ENCODE measurements at regions not wholly inside any gene's neighbourhood (a gene's known extent, or its start where the extent isn't known, plus 50 kb on each side); places are given as distances from the start of the nearest gene placed in this dataset.
"Not testable (repeated sequence)": the region's sequence is repeated elsewhere in the genome, so short reads cannot be mapped to it uniquely, and the experiment has no call there.

DNA sequence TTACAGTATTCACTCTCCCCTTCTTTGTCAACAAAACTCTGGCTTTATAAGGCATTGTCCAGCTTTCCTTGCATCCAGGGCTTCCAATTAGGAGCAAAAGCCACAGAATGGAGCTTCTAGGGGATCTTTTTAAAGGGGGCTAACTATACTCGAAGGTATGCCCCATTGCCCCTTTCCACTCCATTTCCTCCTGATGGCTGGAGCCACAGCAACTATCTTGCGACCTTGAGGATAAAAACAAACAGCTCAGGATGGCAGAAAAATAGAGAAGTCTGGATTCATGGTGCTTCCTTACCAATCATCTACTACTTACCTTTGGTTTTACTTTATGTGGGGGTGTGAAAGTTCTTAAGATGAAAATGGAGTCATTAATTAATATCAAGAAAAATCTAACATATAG lies 206.3 kb upstream of the PODXL start:
- H3K4me3 ChIP-seq: no peak overlapping the region
- TF ChIP-seq POLR2A (IDR thresholded peaks at IDR 0.05): no peak
- TF ChIP-seq EP300 (IDR thresholded peaks at IDR 0.05): no peak
- TF ChIP-seq, protein P1, sequence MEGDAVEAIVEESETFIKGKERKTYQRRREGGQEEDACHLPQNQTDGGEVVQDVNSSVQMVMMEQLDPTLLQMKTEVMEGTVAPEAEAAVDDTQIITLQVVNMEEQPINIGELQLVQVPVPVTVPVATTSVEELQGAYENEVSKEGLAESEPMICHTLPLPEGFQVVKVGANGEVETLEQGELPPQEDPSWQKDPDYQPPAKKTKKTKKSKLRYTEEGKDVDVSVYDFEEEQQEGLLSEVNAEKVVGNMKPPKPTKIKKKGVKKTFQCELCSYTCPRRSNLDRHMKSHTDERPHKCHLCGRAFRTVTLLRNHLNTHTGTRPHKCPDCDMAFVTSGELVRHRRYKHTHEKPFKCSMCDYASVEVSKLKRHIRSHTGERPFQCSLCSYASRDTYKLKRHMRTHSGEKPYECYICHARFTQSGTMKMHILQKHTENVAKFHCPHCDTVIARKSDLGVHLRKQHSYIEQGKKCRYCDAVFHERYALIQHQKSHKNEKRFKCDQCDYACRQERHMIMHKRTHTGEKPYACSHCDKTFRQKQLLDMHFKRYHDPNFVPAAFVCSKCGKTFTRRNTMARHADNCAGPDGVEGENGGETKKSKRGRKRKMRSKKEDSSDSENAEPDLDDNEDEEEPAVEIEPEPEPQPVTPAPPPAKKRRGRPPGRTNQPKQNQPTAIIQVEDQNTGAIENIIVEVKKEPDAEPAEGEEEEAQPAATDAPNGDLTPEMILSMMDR (IDR thresholded peaks at IDR 0.05): no peak
- no peaks in the 10 kb centered on the region for H3K27me3 ChIP-seq
- H3K4me1 ChIP-seq: no peaks in the 10 kb centered on the region
- WGBS, 2 donors: 80 to 94% methylated on average over 2 of the region's 2 CpGs
- no peaks in the 10 kb centered on the region for H3K36me3 ChIP-seq
- H3K9me3 ChIP-seq: peaks cover 0 to 11% (median 0%) of the 10 kb centered on the region in 4 donors
- no peak overlapping the region for H3K27ac ChIP-seq
- DNase-seq (ENCODE audit: low spot score in 2 of 2): no peak

DNA sequence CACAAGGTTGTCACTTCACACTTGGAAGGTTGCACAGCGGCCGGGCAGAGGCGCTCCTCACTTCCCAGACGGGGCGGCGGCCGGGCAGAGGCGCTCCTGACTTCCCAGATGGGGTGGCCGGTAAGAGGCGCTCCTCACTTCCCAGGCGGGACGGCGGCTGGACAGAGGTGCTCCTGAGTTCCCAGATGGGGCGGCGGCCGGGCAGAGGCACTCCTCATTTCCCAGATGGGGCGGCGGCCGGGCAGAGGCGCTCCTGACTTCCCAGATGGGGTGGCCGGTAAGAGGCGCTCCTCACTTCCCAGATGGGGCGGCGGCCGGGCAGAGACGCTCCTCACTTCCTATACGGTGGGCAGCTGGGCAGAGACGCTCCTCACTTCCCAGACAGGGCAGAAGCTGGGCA lies 199.4 kb upstream of the PODXL start:
- H3K27ac ChIP-seq; H3K9me3 ChIP-seq; H3K4me3 ChIP-seq; H3K27me3 ChIP-seq; H3K36me3 ChIP-seq; H3K4me1 ChIP-seq; DNase-seq (ENCODE audit: low spot score in 2 of 2): not testable (repeated sequence)
- 92 to 94% methylated on average over 28 of the region's 28 CpGs for WGBS, 2 donors

DNA sequence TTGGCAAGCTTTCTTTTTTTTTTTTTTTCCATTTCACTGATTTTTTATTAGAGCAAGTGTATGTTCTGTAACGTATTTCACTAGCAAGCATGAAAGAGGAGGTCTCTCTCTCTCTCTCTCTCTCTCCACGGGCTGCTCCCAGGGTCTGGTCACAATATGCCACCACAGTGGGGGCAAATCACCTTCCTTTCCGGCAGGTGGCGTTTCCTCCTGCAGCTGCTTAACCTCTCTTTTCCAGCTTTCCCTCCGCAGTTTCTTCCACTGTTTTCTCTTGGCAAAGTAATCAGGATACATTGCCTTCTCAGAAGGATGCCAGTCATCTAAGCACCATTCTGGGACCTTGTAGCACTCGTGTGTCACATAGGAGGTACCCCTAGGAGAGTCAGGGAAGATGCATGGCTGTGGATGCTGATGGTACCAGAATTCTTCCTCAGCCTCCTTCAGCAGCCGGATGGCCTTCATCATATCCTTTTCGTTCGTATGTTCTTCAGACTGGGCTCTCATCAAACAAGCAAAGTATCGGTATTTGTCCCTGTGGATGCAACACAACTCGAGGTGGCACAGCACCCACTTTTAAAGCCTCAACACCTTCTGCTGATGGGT lies 197.3 kb upstream of the PODXL start:
- no peak overlapping the region for H3K27ac ChIP-seq
- H3K9me3 ChIP-seq: peaks cover 0 to 3% (median 0%) of the 10 kb centered on the region in 4 donors
- DNase-seq (ENCODE audit: low spot score in 2 of 2): no peak
- H3K4me3 ChIP-seq: no peak overlapping the region
- no peaks in the 10 kb centered on the region for H3K36me3 ChIP-seq
- no peaks in the 10 kb centered on the region for H3K4me1 ChIP-seq
- WGBS, 2 donors: 46 to 49% methylated on average over 11 of the region's 11 CpGs
- TF ChIP-seq EP300 (IDR thresholded peaks at IDR 0.05) (no peak), POLR2A (IDR thresholded peaks at IDR 0.05) (no peak)
- TF ChIP-seq, protein P1 (IDR thresholded peaks at IDR 0.05): no peak
- no peaks in the 10 kb centered on the region for H3K27me3 ChIP-seq

DNA sequence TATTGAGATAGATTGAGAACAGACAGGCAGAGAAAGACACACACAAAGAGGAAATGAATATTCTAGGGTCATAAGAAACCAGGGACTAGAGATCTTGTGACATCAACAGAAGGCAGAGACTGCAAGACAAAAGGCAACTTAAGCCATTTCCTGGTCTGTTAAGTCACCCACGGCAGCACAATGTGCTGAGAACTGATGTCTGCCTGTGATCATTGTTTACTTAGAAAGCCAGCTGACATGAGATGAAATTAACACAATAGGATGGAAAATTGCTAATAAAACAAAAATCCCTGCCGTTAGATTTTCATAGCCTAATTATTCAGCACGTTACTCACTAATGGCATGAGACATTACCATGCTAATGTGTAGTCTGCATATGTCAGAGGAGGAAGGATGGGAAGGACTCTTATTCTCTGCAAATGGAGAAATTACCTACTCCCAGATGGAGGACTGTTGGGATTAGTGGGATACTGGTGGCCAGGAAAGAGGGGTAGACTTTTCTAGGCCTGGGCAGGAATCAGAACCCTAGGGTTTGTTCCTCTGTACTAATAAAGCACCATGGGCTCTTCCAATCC lies 191.3 kb upstream of the PODXL start:
- no peak for DNase-seq (ENCODE audit: low spot score in 2 of 2)
- Histone ChIP-seq H3K4me1 (no peaks in the 10 kb centered on the region), H3K4me3 (no peak overlapping the region), H3K27me3 (no peaks in the 10 kb centered on the region), H3K9me3 (no peaks in the 10 kb centered on the region), H3K36me3 (no peaks in the 10 kb centered on the region), H3K27ac (no peak overlapping the region)
- no peak for TF ChIP-seq POLR2A (IDR thresholded peaks at IDR 0.05)
- no peak for TF ChIP-seq EP300 (IDR thresholded peaks at IDR 0.05)
- TF ChIP-seq, protein P1 (IDR thresholded peaks at IDR 0.05): no peak
- whole genome bisulfite sequencing, 2 donors: 21 to 40% methylated on average over 3 of the region's 3 CpGs

DNA sequence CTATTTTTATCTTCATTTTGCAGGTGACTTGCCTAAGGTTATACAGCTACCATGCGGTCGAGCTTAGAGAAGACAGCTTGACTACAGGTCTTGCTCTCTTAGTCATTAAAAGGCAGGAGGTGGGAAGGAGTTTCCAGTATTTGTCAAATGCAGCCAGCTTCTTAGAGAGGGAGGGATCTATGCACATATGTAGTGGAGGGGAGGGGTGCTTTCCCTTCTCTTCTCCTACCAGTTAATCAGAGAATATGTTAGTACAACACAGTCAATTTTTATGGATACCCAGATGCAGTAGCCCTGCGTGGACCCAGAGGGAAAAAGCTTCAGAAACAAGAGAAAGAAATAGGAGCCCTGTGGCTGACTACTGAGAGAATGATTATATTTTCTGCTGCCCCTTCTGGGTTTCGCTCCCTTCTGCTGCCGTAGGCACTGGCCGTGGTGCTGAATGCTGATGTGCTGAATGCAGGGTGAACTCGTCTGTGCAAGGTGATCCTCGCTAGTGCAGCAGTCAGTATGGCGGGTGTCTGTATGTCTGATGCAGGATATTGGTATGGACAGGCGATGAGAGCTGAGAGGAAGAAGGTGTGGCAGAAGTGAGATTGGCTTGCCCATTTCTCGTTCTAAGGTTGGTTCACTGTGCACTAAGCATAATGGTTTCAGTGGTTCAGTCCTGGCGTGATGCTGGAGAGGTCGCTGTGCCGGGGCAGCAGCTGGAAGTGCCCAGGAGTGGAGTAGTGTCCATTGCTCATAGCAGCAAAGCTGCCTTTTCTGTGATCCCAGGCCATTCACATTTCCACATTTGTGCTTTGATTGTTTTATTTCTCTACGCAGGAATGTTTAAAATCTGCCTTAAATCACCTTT lies 189.2 kb upstream of the PODXL start:
- H3K4me3 ChIP-seq: no peak overlapping the region
- no peaks in the 10 kb centered on the region for H3K4me1 ChIP-seq
- DNase-seq (ENCODE audit: low spot score in 2 of 2): no peak
- H3K9me3 ChIP-seq: no peaks in the 10 kb centered on the region
- TF ChIP-seq EP300 (IDR thresholded peaks at IDR 0.05): no peak
- TF ChIP-seq, protein P1 (IDR thresholded peaks at IDR 0.05): no peak
- no peak for TF ChIP-seq POLR2A (IDR thresholded peaks at IDR 0.05)
- WGBS, 2 donors: 42 to 46% methylated on average over 15 of the region's 15 CpGs
- H3K27ac ChIP-seq: no peak overlapping the region
- H3K36me3 ChIP-seq: no peaks in the 10 kb centered on the region
- H3K27me3 ChIP-seq: no peaks in the 10 kb centered on the region
